Nucleus accumbens (tissue), 56 donors: ENCODE measurements at regions not wholly inside any gene's neighbourhood (a gene's known extent, or its start where the extent isn't known, plus 50 kb on each side); places are given as distances from the start of the nearest gene placed in this dataset.

Experiments used
- DNase-seq, 56 donors: peaks; one replicate each; lab custom pipeline; 2025; lab: John Stamatoyannopoulos, UW

GRCh38 chr3:150079029-150079739 is 108.5 kb upstream of the PFN2 start:
- DNase-seq: peak in 6 of 56 donors; percentile 3 to 43 (median 12)

DNA sequence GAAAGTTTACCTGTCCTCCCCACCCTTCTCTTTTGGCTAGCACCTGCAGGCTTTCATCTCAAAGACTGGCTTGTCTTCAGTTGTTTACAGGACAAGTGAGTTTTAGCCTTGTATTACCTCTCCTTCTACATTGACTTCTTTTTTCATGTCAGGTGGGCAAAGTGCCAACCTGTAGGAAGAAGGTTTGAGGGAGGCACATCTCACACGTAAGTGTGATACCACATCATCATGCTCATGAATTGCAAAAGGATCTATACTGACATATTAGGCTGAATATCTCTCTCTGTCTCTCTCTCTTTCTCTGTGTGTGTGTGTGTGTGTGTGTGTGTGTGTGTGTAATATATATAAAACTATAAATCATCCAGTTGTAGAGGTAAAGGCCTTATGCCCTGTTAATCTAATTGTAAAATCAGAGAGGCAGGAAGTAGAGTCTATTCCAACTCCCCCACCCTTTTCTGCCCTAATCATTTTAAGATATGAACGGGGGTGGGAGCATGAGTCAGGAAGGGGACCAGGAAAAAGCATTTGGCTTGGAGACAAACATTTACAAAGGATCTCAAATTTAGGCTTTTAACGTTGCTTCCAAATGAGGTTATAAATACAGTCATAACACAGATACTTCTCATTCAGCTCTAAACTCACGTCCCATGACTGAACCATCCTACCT is 107.0 kb upstream of the PFN2 start:
- DNase-seq: no peak

GRCh38 chr3:150077107-150077506 is 106.4 kb upstream of the PFN2 start:
- DNase-seq: no peak

DNA sequence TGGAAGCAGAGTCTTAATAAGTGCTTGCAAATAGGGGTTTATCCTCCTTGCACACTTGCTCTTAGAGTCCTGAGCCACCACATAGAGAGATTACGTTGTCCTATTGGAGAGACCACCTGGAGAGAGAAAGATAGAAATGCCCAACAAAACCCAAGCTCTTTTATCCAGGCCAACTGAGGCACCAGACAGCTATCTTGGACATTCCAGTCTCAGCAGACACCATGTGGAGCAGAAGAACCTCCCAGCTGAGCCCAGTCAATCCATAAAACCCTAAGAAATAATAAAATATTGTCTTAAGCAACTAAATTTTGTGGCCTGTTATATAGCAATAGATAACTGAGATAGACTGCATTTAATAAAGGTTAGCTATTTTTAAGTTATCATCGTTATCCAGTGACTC is 105.7 kb upstream of the PFN2 start:
- DNase-seq: no peak

DNA sequence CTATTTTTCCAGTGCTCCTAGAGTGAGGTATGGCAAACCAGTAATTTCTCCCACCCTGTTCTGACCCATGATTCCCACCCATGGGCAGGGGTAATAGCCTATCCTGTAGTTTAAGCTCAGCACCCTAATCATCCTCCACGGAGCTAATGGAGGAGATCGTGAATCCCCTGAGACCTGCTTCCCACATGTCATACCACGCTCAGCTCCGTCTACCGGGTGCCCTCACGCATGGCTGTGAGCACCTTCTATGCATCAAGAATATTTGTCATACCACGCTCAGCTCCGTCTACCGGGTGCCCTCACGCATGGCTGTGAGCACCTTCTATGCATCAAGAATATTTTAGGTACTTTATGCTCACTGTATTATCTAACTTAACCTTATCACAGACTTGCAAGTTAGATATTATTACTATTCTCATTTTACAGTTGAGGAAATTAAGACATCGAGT is 104.7 kb upstream of the PFN2 start:
- no peak for DNase-seq

- DNase-seq: no peak
These were observed 104.2 kb upstream of the PFN2 start for GRCh38 chr3:150074697-150075416.

DNA sequence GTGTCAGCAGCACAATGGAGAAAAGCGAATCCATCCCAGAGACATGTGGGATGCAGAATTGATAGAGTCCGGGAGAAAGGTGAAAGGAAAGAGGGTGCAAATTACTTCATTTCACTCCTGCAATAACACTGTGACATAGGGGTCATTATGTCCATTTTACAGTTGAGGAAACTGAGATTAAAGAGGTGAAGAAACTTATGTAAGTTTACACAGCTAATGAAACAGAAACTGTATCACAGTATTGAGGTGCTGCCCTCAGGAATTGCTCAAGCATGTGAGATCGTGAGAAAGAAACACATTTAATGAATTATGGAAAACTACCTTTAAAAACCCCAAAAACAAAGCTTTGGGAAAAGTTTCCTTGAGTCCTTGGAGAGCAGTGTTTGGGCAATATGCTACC is 103.6 kb upstream of the PFN2 start:
- DNase-seq: no peak

GRCh38 chr3:150073513-150073912 is 102.8 kb upstream of the PFN2 start:
- DNase-seq: no peak

DNA sequence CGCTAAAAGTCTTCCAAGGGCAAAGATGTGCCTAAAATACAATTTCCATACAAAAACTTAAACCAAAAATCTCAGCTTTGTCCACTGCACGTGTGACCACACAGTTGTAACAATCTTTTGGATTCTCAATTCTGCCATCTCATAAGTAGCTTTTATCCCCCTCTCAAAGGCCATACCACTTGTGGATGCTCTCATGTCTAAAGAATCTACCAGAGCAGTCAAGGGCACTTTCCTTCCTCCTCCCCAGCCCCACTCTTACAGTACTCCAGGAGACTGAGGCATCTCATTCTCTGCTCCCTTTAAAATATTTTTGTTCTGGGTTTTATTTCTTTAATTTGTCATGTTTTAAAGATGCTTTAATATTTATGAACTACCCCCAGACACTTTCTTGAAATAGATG is 102.3 kb upstream of the PFN2 start:
- no peak for DNase-seq

GRCh38 chr3:150072576-150072975 is 101.9 kb upstream of the PFN2 start:
- DNase-seq: no peak

- no peak for DNase-seq
These were observed 99.6 kb upstream of the PFN2 start for GRCh38 chr3:150070271-150070670.

- no peak for DNase-seq
These were observed 98.9 kb upstream of the PFN2 start for GRCh38 chr3:150069633-150070032.

DNA sequence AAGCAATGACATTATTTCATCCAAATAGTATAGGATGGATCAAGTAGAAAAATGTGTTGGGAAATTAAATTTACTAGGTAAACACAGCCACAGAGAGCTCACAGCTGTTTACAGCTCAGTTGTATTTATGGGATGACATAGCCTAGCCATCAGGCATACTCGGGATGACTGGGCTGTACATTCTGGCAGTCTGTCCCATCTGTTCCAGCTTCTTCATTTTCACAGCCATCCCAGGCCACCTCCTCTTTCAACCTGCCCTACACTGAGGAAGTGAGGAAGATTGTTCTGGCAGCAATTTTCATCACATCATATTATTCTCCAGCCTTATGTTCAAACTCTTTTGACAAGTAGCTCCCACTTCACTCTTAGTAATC is 98.4 kb upstream of the PFN2 start:
- no peak for DNase-seq

DNA sequence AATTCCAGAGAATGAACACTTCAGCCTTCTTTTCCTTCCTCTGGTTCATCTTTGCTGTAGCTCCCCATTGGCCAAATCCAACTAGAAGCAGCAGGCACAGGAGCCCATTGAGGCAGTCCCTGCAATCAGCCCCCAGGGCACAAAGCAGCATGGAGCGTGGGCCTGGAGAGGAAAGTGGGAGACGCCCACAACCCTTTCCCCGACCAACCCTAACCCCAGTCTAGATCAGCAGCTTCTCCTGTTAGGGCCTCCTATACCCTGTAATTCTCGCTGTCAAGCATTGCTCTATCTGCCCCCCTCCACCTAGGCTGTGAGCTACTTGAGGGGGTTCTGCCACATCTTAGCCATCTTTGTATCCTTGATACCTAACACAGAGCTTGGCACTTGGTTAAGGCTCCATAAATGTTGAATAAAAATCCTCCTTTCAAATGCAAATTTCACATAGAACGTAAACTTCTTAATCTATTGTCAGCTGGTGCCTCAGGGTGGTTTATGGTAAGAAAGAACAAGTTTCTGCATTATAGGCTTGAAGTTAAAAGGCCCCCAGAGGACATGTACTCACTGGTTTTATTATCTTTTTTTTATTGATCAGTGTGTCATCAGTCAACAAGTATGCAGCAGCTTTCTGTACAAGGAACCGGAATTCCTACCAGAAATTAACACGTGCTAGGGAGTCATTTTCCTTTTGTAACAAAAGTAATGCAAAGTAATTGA is 97.9 kb upstream of the PFN2 start:
- no peak for DNase-seq

- no peak for DNase-seq
These were observed 96.9 kb upstream of the PFN2 start for GRCh38 chr3:150067561-150067960.

- DNase-seq: no peak
These were observed 94.3 kb upstream of the PFN2 start for GRCh38 chr3:150064971-150065370.

GRCh38 chr3:150063237-150063636 is 92.5 kb upstream of the PFN2 start:
- no peak for DNase-seq

GRCh38 chr3:150062492-150062891 is 91.8 kb upstream of the PFN2 start:
- DNase-seq: peak in 2 of 56 donors; percentile 3 to 6

- no peak for DNase-seq
These were observed 90.8 kb upstream of the PFN2 start for GRCh38 chr3:150061288-150062024.

DNA sequence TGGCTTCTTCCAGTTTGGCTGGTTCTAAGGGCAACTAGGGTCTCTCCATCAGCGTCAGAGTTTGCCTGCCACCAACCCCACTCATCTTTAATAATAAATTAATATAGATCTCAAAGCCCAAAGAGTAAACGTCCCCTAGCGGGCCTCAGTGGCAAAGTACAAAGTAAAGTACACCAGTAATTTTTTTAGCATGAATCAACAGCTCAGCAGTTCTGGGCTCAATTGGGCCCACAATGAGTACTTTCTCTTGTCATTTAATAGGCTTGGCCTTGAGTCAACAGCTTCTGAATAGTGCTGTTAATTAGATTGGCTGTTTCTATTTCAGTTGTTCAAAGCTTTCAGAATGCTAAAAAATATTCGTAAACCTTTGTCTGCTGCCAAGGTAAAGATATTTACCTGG is 89.0 kb upstream of the PFN2 start:
- peak in 7 of 56 donors; percentile 3 to 51 (median 5) for DNase-seq
